ENCODE measurements at regions not wholly inside any gene's neighbourhood (a gene's known extent, or its start where the extent isn't known, plus 50 kb on each side); places are given as distances from the start of the nearest gene placed in this dataset.
A peak's percentile ranks its signal among the peaks of the same experiment; 100 is the strongest.

DNA sequence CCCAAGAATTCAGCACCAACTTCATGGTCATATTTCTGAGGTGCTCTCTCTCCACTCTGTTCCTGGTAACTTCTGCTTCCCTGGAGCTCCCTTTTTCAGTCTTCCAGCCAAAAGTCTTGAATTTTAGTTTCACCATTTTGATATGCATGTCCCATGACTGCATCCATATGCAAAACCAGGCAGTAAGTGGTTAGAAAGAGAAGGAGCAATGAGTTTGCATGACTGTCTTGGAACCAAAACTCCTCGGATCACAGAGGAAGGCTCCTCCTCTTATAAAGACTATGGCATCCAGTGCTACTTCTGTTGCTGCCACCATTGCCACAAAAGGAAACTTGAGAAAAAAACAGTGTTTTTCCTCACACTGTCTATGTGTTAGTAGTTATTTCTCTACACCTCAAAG, 269.1 kb upstream of the GLI3 start:
- no peak for DNase-seq (ENCODE audit: extremely low read depth in 1 of 2, low read depth in 1 of 2)

DNA sequence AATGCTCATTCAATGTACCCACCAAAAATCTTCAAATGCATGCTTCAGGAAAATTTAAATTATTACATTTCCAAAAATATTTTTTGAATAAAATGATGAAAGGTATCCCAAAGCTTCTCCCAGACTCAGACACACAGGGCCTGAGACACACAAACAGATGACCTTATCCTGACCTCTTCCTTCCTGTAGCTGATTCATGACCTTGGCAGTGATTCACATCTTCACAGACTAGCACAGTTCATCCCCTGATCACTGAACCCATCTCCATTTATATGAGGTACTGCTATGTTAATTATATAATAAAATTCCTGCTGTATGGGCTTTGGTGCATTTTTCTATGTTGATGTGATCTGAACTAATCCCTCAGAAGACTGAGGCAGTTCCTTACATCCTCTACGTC, 265.0 kb upstream of the GLI3 start:
- no peak for DNase-seq (ENCODE audit: extremely low read depth in 1 of 2, low read depth in 1 of 2)

GRCh38 chr7:42495256-42495655, 258.2 kb upstream of the GLI3 start:
- no peak for DNase-seq (ENCODE audit: extremely low read depth in 1 of 2, low read depth in 1 of 2)

- no peak for DNase-seq (ENCODE audit: extremely low read depth in 1 of 2, low read depth in 1 of 2)
Measured at GRCh38 chr7:42494736-42495135, 257.7 kb upstream of the GLI3 start.

GRCh38 chr7:42494199-42494710, 257.2 kb upstream of the GLI3 start:
- DNase-seq (ENCODE audit: extremely low read depth in 1 of 2, low read depth in 1 of 2): no peak

DNA sequence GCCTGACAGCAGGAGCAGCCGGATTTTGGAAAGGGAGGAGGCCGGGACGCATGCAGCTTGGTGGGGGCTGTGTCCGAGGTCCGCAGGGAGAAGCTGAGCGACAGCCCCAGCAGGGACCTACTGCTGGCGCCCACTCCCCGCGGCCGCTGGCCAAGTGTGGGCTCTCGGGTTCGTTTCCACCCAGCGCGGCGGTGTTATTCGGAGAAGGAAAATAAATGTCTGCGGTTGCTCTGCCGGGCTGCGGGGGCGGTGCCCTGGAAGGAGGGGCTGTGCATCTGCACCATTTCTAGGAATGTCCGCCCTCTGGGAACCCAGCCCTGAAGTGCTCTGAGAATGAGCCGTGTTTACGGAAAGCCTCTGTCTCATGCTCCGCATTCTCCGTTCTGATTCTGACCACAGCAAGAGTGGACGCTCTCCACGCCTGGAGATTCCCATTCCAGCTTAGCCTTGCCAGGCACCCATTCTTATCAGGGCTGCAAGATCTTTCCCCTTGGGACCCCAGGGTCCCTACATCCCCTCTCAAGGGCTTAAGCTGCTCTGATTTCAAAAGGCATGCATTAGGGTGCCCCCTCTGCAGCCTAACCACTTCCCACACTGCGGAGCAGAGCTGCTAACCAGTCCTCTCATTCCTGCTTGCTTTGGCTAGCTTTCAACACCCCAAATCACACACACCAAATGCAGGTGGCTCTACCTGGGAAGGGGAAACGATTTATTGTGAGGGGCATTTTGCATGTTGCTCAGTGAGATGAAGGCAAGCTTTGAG, 256.6 kb upstream of the GLI3 start:
- peak in 1 of 2 donors; percentile 9 for DNase-seq (ENCODE audit: extremely low read depth in 1 of 2, low read depth in 1 of 2)

DNA sequence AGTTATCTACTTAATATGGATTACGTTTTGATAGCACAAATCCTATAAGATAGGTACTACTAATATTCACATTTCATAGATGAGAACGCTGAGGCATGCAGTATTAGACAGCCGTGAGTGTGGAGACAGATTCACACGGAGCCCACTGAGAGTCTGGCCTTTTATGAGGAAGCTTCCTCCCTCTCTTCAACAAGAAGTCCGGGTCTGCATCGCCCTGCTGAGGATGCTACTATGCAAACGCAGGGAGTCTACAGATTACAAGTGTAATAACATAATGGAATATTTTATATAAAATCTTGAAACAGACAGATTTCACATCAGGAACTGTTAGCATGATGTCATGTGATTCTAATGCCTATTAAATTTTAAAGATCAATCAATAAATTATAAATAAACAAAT, 255.9 kb upstream of the GLI3 start:
- no peak for DNase-seq (ENCODE audit: extremely low read depth in 1 of 2, low read depth in 1 of 2)

- DNase-seq (ENCODE audit: extremely low read depth in 1 of 2, low read depth in 1 of 2): no peak
Measured at GRCh38 chr7:42491106-42491505, 254.1 kb upstream of the GLI3 start.

- DNase-seq (ENCODE audit: extremely low read depth in 1 of 2, low read depth in 1 of 2): no peak
Measured at GRCh38 chr7:42489299-42489698, 252.3 kb upstream of the GLI3 start.

DNA sequence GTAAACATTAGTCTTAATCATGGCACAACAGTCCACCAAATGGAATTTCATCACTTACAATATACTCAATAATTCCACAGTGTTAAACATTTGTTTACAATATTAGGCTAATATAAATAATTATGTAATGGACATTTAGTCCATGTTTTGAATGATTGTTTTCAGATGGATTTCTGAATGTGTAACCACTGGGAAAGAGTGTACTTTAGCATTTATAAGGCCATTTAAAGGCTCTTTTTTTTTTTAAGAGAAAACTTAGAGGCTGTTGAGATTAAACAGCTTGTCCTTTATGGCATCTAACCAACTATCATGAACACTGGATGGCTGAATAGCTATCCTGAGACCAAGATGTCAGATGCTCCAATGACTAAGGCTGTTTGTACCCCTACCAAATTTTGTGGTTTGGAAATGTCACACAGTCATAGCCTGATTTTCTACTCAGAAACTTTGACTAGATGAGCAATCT, 248.3 kb upstream of the GLI3 start:
- DNase-seq (ENCODE audit: extremely low read depth in 1 of 2, low read depth in 1 of 2): no peak

DNA sequence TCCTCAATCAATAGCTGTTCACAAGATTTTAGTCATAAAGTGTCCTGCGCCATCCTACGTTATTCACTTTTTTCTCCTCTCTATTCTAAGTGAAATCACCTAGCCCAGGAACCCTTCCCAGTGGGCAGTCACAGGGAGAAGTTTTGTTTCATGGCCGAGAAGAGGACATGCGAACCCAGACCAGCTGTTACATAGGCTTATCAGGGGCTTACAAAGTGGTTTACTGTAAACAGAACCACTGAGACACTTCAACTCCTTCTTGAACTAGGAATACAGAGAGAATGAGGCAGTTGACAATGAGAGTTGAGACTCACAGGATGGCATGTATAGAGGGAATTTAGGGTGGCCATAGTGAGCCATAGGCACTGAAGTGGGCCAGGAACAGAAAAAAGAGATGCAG, 246.9 kb upstream of the GLI3 start:
- no peak for DNase-seq (ENCODE audit: extremely low read depth in 1 of 2, low read depth in 1 of 2)

- DNase-seq (ENCODE audit: extremely low read depth in 1 of 2, low read depth in 1 of 2): no peak
Measured at GRCh38 chr7:42479816-42480633, 243.0 kb upstream of the GLI3 start.

DNA sequence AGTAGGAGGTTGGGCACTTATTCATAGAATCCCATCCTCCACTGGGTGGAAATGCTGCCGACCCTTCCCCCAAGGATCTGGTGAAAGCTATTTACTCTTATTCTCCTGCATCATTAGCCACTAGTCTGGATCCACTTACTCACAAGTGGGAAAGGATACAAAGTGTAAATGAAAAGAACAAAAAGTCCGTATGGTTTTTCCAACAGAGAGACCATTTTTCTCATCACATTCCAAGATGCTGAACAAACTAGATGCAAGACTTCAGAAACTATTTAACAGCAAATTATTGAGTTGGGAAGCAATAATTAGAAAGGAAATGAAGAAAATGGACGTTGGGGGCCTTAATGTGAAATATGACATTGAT, 242.4 kb upstream of the GLI3 start:
- DNase-seq (ENCODE audit: extremely low read depth in 1 of 2, low read depth in 1 of 2): no peak

DNA sequence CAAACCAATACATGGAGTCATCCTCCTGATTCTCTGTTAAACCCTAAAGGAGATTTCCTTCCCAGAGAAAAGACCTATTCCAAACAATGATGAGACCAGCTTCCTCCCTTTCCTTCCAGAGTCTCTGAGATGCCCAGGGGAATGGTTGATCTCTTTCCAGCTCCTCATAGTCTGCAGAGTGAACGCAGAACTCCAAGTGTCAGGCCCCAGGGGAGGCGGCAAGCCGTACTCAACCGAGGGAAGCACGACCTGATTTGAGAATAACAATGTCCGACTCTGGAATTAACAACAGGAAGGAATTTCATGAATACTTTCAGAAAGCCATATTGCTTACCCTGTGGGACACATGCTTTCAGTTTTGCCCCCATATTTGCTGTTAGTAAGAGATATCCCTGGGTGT, 241.7 kb upstream of the GLI3 start:
- DNase-seq (ENCODE audit: extremely low read depth in 1 of 2, low read depth in 1 of 2): no peak

- no peak for DNase-seq (ENCODE audit: extremely low read depth in 1 of 2, low read depth in 1 of 2)
Measured at GRCh38 chr7:42476255-42476654, 239.2 kb upstream of the GLI3 start.

DNA sequence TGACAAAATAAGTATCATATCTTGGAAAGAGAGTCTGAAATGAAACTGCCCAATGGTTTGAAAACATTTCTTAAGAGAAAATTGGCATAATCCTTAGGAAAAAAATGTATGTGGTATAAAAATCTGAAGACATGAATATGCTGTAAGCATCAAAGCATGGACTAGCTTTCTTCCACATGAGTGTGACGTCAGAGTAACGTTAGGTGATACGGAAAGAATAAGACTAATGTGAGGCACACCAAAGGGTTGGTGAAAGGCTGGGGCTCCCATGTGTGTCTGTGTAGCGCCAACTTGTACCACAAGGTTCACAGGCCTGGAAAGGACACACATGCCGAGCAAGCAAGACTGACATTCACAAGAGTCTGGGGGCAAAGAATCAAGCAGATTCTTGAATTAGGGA, 238.1 kb upstream of the GLI3 start:
- DNase-seq (ENCODE audit: extremely low read depth in 1 of 2, low read depth in 1 of 2): no peak

- DNase-seq (ENCODE audit: extremely low read depth in 1 of 2, low read depth in 1 of 2): no peak
Measured at GRCh38 chr7:42473099-42473498, 236.1 kb upstream of the GLI3 start.

GRCh38 chr7:42471573-42472174, 234.7 kb upstream of the GLI3 start:
- DNase-seq (ENCODE audit: extremely low read depth in 1 of 2, low read depth in 1 of 2): no peak

- no peak for DNase-seq (ENCODE audit: extremely low read depth in 1 of 2, low read depth in 1 of 2)
Measured at GRCh38 chr7:42469341-42469740, 232.3 kb upstream of the GLI3 start.

GRCh38 chr7:42468471-42468870, 231.5 kb upstream of the GLI3 start:
- DNase-seq (ENCODE audit: extremely low read depth in 1 of 2, low read depth in 1 of 2): no peak

- no peak for DNase-seq (ENCODE audit: extremely low read depth in 1 of 2, low read depth in 1 of 2)
Measured at GRCh38 chr7:42461537-42461936, 224.5 kb upstream of the GLI3 start.

- DNase-seq (ENCODE audit: extremely low read depth in 1 of 2, low read depth in 1 of 2): no peak
Measured at GRCh38 chr7:42460933-42461332, 223.9 kb upstream of the GLI3 start.

All from stimulated activated CD8-positive, alpha-beta memory T cell treated with anti-CD3 and anti-CD28 coated beads, Interleukin-7, amount 100 ng/mL, for 48 hours (primary cell).